ENCODE measurements at regions not wholly inside any gene's neighbourhood (a gene's known extent, or its start where the extent isn't known, plus 50 kb on each side); places are given as distances from the start of the nearest gene placed in this dataset.

- H3K27ac ChIP-seq (replicated peaks): no peak overlapping the region
- H3K4me3 ChIP-seq (replicated peaks; ENCODE audit: insufficient read depth, low read length): no peak overlapping the region
- H3K27me3 ChIP-seq (ENCODE audit: insufficient read depth, poor library complexity, severe bottlenecking): no peaks in the 10 kb centered on the region
- TF ChIP-seq, protein P1, sequence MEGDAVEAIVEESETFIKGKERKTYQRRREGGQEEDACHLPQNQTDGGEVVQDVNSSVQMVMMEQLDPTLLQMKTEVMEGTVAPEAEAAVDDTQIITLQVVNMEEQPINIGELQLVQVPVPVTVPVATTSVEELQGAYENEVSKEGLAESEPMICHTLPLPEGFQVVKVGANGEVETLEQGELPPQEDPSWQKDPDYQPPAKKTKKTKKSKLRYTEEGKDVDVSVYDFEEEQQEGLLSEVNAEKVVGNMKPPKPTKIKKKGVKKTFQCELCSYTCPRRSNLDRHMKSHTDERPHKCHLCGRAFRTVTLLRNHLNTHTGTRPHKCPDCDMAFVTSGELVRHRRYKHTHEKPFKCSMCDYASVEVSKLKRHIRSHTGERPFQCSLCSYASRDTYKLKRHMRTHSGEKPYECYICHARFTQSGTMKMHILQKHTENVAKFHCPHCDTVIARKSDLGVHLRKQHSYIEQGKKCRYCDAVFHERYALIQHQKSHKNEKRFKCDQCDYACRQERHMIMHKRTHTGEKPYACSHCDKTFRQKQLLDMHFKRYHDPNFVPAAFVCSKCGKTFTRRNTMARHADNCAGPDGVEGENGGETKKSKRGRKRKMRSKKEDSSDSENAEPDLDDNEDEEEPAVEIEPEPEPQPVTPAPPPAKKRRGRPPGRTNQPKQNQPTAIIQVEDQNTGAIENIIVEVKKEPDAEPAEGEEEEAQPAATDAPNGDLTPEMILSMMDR (IDR thresholded peaks at IDR 0.05; ENCODE audit: insufficient read depth, low read length): no peak
- no peak for TF ChIP-seq POLR2AphosphoS5 (IDR thresholded peaks at IDR 0.05; ENCODE audit: low read depth)
- TF ChIP-seq SPI1 (IDR thresholded peaks at IDR 0.05; ENCODE audit: borderline replicate concordance, low read depth): no peak
- TF ChIP-seq REST (IDR thresholded peaks at IDR 0.05; ENCODE audit: insufficient replicate concordance, low read depth): no peak
- no peak for TF ChIP-seq GABPA (IDR thresholded peaks at IDR 0.05; ENCODE audit: low read depth)
- DNase-seq (ENCODE audit: low read depth in 1 of 2, low spot score in 1 of 2): no peak
Observed at GRCh38 chr10:123568751-123569150, 97.4 kb upstream of the GPR26 start.

DNA sequence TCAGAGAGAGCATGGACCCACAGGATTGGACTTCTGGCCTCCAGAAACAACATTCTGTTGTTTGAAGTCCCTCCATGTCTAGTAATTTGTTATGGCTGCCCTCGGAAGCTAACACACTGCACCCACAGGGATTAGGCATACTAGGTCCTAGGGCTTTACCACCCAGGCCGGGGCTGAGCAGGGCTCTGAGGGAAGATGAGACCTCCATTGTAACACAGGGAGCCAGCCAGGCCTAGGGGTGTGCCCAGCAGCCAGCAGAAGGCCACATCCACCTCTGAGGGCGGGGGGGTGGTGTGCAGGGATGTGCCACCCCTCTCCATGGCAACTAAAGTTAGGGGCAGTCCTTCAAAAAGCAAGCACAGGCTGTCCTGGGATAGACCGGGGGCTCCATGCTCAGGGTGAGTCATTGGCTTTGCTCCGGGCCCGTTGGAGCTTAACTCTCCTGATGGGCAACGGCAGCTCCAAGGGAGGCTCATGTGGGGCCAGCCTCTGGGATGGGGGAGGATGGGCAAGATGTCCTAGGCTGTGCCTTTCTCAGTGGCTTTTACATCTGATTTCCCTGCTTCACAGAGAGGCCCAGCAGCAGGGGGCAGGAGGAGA is 96.6 kb upstream of the GPR26 start:
- TF ChIP-seq POLR2AphosphoS5 (IDR thresholded peaks at IDR 0.05; ENCODE audit: low read depth): no peak
- TF ChIP-seq, protein P1 (IDR thresholded peaks at IDR 0.05; ENCODE audit: insufficient read depth, low read length): no peak
- TF ChIP-seq GABPA (IDR thresholded peaks at IDR 0.05; ENCODE audit: low read depth): no peak
- TF ChIP-seq REST (IDR thresholded peaks at IDR 0.05; ENCODE audit: insufficient replicate concordance, low read depth): no peak
- TF ChIP-seq SPI1 (IDR thresholded peaks at IDR 0.05; ENCODE audit: borderline replicate concordance, low read depth): no peak
- H3K27ac ChIP-seq (replicated peaks): no peak overlapping the region
- no peaks in the 10 kb centered on the region for H3K27me3 ChIP-seq (ENCODE audit: insufficient read depth, poor library complexity, severe bottlenecking)
- no peak for DNase-seq (ENCODE audit: low read depth in 1 of 2, low spot score in 1 of 2)
- no peak overlapping the region for H3K4me3 ChIP-seq (replicated peaks; ENCODE audit: insufficient read depth, low read length)

- no peaks in the 10 kb centered on the region for H3K27me3 ChIP-seq (ENCODE audit: insufficient read depth, poor library complexity, severe bottlenecking)
- TF ChIP-seq GABPA (IDR thresholded peaks at IDR 0.05; ENCODE audit: low read depth): no peak
- TF ChIP-seq REST (IDR thresholded peaks at IDR 0.05; ENCODE audit: insufficient replicate concordance, low read depth): no peak
- TF ChIP-seq, protein P1 (IDR thresholded peaks at IDR 0.05; ENCODE audit: insufficient read depth, low read length): no peak
- TF ChIP-seq POLR2AphosphoS5 (IDR thresholded peaks at IDR 0.05; ENCODE audit: low read depth): no peak
- TF ChIP-seq SPI1 (IDR thresholded peaks at IDR 0.05; ENCODE audit: borderline replicate concordance, low read depth): no peak
- H3K4me3 ChIP-seq (replicated peaks; ENCODE audit: insufficient read depth, low read length): no peak overlapping the region
- H3K27ac ChIP-seq (replicated peaks): no peak overlapping the region
- DNase-seq (ENCODE audit: low read depth in 1 of 2, low spot score in 1 of 2): no peak
Observed at GRCh38 chr10:123570051-123570897, 95.9 kb upstream of the GPR26 start.
